B cell (primary cell): ENCODE measurements at regions not wholly inside any gene's neighbourhood (a gene's known extent, or its start where the extent isn't known, plus 50 kb on each side); places are given as distances from the start of the nearest gene placed in this dataset.

Experiments
- ATAC-seq: fragments of 200-7000 bp; cut with Tn5 transposase; one replicate; pipeline ENCODE4 v1.10.0; 2021; ENCODE audit warnings: low read depth, mild to moderate bottlenecking, moderate number of reproducible peaks, moderate library complexity
- CTCF ChIA-PET: fragments of 350-600 bp; sonication (Branson Sonifier 250); formaldehyde crosslinking; loops from one replicate; lab custom pipeline; 2021; ENCODE audit warnings: antibody characterized with exemption, inconsistent platforms; lab: Charles Lee
- POLR2A ChIA-PET: fragments of 350-600 bp; sonication (Branson Sonifier 250); formaldehyde crosslinking; loops from one replicate; lab custom pipeline; 2021; ENCODE audit warnings: antibody characterized with exemption; lab: Charles Lee
- DNase-seq: peaks from one replicate; pipeline ENCODE4 v3.0.0; 2013
- H2AFZ ChIP-seq: 2 replicates; pipeline ENCODE4 v1.6.1; 2012; ENCODE audit warnings: mild to moderate bottlenecking, low read depth, low read length; ENCODE audit not compliant: insufficient read depth, poor library complexity, severe bottlenecking
- H3K27ac ChIP-seq, 2 donors: 1 replicate in 1 of 2; 2 replicates in 1 of 2; pipeline ENCODE4 v1.5.1; 2012 to 2013; ENCODE audit warnings: low read length in 2 of 2, mild to moderate bottlenecking in 2 of 2, moderate library complexity in 1 of 2
- H3K27me3 ChIP-seq, 4 experiments: fragments of 200-600 bp in 1 of 4; sonication (generic) in 1 of 4; replicated peaks in 1 of 4; 1 replicate in 2 of 4; 2 replicates in 2 of 4; pipeline versions ENCODE4 v1.6.1 to v1.7.0; 2013 to 2016; ENCODE audit warnings: low read length in 3 of 4, mild to moderate bottlenecking in 2 of 4, mixed read lengths in 1 of 4, moderate library complexity in 1 of 4; ENCODE audit not compliant: insufficient read depth in 4 of 4, control insufficient read depth in 3 of 4; ENCODE audit errors: control extremely low read depth in 1 of 4
- H3K36me3 ChIP-seq, 2 experiments: replicated peaks in 1 of 2; 1 replicate in 1 of 2; 2 replicates in 1 of 2; pipeline versions ENCODE4 v1.6.1 to v1.7.1; 2013; ENCODE audit warnings: low read length in 1 of 2; ENCODE audit not compliant: insufficient read depth in 2 of 2, control insufficient read depth in 1 of 2; ENCODE audit errors: control extremely low read depth in 1 of 2, extremely low read depth in 1 of 2
- H3K4me1 ChIP-seq, 2 donors: fragments of 200-600 bp in 1 of 2; sonication (generic) in 1 of 2; 1 replicate in 1 of 2; 2 replicates in 1 of 2; pipeline versions ENCODE4 v1.5.1 to v1.6.1; 2013 to 2017; ENCODE audit warnings: low read length in 2 of 2; ENCODE audit not compliant: control insufficient read depth in 2 of 2, insufficient read depth in 2 of 2
- H3K4me2 ChIP-seq: replicated peaks from 2 replicates; pipeline ENCODE3; 2012; ENCODE audit warnings: mild to moderate bottlenecking, low read depth, low read length; ENCODE audit not compliant: poor library complexity, severe bottlenecking
- H3K4me3 ChIP-seq, 5 experiments: fragments of 200-600 bp in 1 of 5; sonication (generic) in 1 of 5; 1 replicate in 3 of 5; 2 replicates in 2 of 5; pipeline versions ENCODE4 v1.5.1 to v1.7.0; 2011 to 2016; ENCODE audit warnings: low read length in 4 of 5, mild to moderate bottlenecking in 4 of 5, low read depth in 2 of 5, control low read depth in 1 of 5, moderate library complexity in 1 of 5; ENCODE audit not compliant: insufficient read depth in 1 of 5; ENCODE audit errors: control extremely low read depth in 1 of 5, extremely low read depth in 1 of 5
- H3K79me2 ChIP-seq: fragments of 200-600 bp; sonication (generic); one replicate; pipeline ENCODE4 v1.6.0; 2016; ENCODE audit warnings: low read length; ENCODE audit not compliant: control insufficient read depth, insufficient read depth
- H3K9ac ChIP-seq: fragments of 200-600 bp; sonication (generic); 2 replicates; pipeline ENCODE4 v1.6.1; 2017; ENCODE audit warnings: mild to moderate bottlenecking, low read length, moderate library complexity
- H3K9me3 ChIP-seq, 3 donors: one replicate each; pipeline versions ENCODE4 v1.6.1 to v1.7.1; 2013; ENCODE audit warnings: low read length in 2 of 3; ENCODE audit not compliant: control insufficient read depth in 2 of 3, insufficient read depth in 1 of 3; ENCODE audit errors: control extremely low read depth in 1 of 3
- H4K20me1 ChIP-seq: 2 replicates; pipeline ENCODE4 v1.6.0; 2012; ENCODE audit warnings: mild to moderate bottlenecking, low read length; ENCODE audit not compliant: insufficient read depth, control insufficient read depth, poor library complexity, severe bottlenecking
- H3K27ac Mint-ChIP-seq: one replicate; pipeline ENCODE4 v1.8.0; 2021; ENCODE audit warnings: mixed read lengths
- H3K27me3 Mint-ChIP-seq: one replicate; pipeline ENCODE4 v1.8.0; 2021; ENCODE audit warnings: mixed read lengths
- H3K4me1 Mint-ChIP-seq: one replicate; pipeline ENCODE4 v1.8.0; 2021; ENCODE audit warnings: mixed read lengths
- H3K4me3 Mint-ChIP-seq: one replicate; pipeline ENCODE4 v1.8.0; 2021; ENCODE audit warnings: mixed read lengths
- H3K9me3 Mint-ChIP-seq: one replicate; pipeline ENCODE4 v1.8.0; 2022; ENCODE audit warnings: mixed read lengths; ENCODE audit not compliant: insufficient read depth
- EZH2 ChIP-seq: IDR thresholded peaks from 2 replicates; pipeline ENCODE4 v1.6.1; 2012; ENCODE audit warnings: borderline replicate concordance, low read depth, mild to moderate bottlenecking, moderate library complexity, low read length; ENCODE audit not compliant: insufficient read depth, poor library complexity, severe bottlenecking
- WGBS: methylation state at CpG from one replicate; pipeline ENCODE4 v1.1.5; 2013; ENCODE audit warnings: missing lambda C conversion rate; ENCODE audit not compliant: insufficient coverage; 5-methylcytosine and 5-hydroxymethylcytosine counted together
- intact Hi-C: fragments of 100-400 bp; cut with micrococcal nuclease; formaldehyde crosslinking; loops from one replicate; pipeline ENCODE4 v1.10.0; 2022
- TF ChIP-seq, protein P1 (sequence below): fragments of 200-600 bp; IDR thresholded peaks from one replicate; pipeline ENCODE4 v1.8.0; 2022; ENCODE audit warnings: antibody characterized with exemption, mild to moderate bottlenecking

DNA sequence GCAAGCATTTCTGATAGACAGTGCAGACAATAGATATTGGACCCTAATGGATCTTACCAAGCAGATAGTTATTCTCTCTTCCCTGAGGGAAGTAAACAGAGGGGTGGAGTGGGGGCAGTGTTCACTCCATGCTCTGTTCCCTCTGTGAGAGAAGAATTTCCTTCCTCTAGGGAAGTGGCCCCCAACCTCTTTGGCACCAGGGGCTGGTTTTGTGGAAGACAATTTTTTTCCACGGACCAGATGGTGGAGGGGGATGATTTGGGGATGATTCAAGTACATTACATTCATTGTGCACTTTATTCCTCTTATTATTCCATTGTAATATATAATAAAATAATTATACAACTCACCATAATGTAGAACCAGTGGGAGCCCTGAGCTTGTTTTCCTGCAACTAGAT lies 459.9 kb downstream of the ADGRL2 start:
- H2AFZ ChIP-seq, result no peak overlapping the region
- Mint-ChIP-seq H3K4me3 (no peak overlapping the region), H3K27me3 (no peaks in the 10 kb centered on the region), H3K4me1 (no peaks in the 10 kb centered on the region), H3K27ac (no peak overlapping the region), H3K9me3 (no peaks in the 10 kb centered on the region)
- POLR2A ChIA-PET, result no interaction called here
- no peaks in the 10 kb centered on the region for H3K4me1 ChIP-seq
- CTCF ChIA-PET, result no interaction called here
- DNase-seq (no peak), ATAC-seq (no peak)
- no peak overlapping the region for H3K9ac ChIP-seq
- H3K27me3 ChIP-seq, result no peaks in the 10 kb centered on the region
- H3K9me3 ChIP-seq, result no peaks in the 10 kb centered on the region
- no peak overlapping the region for H3K4me3 ChIP-seq
- WGBS, result no CpG with 5 or more reads among the region's 1 CpG
- no peak overlapping the region for H3K27ac ChIP-seq
- no peaks in the 10 kb centered on the region for H3K79me2 ChIP-seq
- no peaks in the 10 kb centered on the region for H4K20me1 ChIP-seq
- TF ChIP-seq EZH2, result no peak
- TF ChIP-seq, protein P1, sequence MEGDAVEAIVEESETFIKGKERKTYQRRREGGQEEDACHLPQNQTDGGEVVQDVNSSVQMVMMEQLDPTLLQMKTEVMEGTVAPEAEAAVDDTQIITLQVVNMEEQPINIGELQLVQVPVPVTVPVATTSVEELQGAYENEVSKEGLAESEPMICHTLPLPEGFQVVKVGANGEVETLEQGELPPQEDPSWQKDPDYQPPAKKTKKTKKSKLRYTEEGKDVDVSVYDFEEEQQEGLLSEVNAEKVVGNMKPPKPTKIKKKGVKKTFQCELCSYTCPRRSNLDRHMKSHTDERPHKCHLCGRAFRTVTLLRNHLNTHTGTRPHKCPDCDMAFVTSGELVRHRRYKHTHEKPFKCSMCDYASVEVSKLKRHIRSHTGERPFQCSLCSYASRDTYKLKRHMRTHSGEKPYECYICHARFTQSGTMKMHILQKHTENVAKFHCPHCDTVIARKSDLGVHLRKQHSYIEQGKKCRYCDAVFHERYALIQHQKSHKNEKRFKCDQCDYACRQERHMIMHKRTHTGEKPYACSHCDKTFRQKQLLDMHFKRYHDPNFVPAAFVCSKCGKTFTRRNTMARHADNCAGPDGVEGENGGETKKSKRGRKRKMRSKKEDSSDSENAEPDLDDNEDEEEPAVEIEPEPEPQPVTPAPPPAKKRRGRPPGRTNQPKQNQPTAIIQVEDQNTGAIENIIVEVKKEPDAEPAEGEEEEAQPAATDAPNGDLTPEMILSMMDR, result no peak
- intact Hi-C loops, result no loop called here
- no peak overlapping the region for H3K4me2 ChIP-seq
- H3K36me3 ChIP-seq, result no peaks in the 10 kb centered on the region

DNA sequence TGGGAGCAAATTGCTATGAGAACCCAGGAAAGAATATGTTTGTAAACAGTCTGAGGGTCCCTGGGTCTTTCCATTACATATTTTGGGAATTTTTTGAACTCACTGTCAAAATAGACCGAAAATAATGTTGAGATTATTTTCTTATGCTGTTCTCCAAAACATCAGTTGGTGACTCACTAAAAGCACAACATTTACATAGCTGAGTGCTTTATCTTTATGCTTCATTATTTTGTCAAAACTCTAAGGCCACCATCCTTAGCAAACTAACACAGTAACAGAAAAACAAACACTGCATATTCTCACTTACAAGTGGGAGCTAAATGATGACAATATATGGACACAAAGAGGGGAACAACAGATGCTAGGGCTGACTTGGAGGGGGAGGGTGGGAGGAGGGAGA lies 459.3 kb downstream of the ADGRL2 start:
- no peaks in the 10 kb centered on the region for H3K27me3 Mint-ChIP-seq
- ATAC-seq, result no peak
- H3K9me3 ChIP-seq, result no peaks in the 10 kb centered on the region
- H3K27ac Mint-ChIP-seq, result no peak overlapping the region
- H3K79me2 ChIP-seq, result no peaks in the 10 kb centered on the region
- DNase-seq, result no peak
- no peak overlapping the region for H2AFZ ChIP-seq
- H3K27ac ChIP-seq, result no peak overlapping the region
- H3K36me3 ChIP-seq, result no peaks in the 10 kb centered on the region
- H3K4me2 ChIP-seq, result no peak overlapping the region
- H3K4me1 Mint-ChIP-seq, result no peaks in the 10 kb centered on the region
- TF ChIP-seq, protein P1, result no peak
- no peak for TF ChIP-seq EZH2
- ChIA-PET POLR2A (no interaction called here), CTCF (no interaction called here)
- no peaks in the 10 kb centered on the region for H3K4me1 ChIP-seq
- intact Hi-C loops, result no loop called here
- no CpG with 5 or more reads among the region's 1 CpG for WGBS
- no peaks in the 10 kb centered on the region for H3K9me3 Mint-ChIP-seq
- no peaks in the 10 kb centered on the region for H3K27me3 ChIP-seq
- H3K9ac ChIP-seq, result no peak overlapping the region
- H3K4me3 Mint-ChIP-seq, result no peak overlapping the region
- H3K4me3 ChIP-seq, result no peak overlapping the region
- H4K20me1 ChIP-seq, result no peaks in the 10 kb centered on the region
